HCT116 (cell line): ENCODE measurements at regions not wholly inside any gene's neighbourhood (a gene's known extent, or its start where the extent isn't known, plus 50 kb on each side); places are given as distances from the start of the nearest gene placed in this dataset.

Experiments
- CEBPB ChIP-seq: IDR thresholded peaks from 2 replicates; pipeline ENCODE4 v1.6.1; 2012; ENCODE audit warnings: low read depth
- CTCF ChIP-seq, 3 experiments: fragments of 200-600 bp in 1 of 3; sonication (generic) in 1 of 3; IDR thresholded peaks in 2 of 3; conservative IDR thresholded peaks in 1 of 3; 2 replicates each; pipeline ENCODE4 v1.5.1; 2012 to 2017; ENCODE audit warnings: low read depth in 2 of 3, low read length in 2 of 3, antibody characterized with exemption in 1 of 3, borderline replicate concordance in 1 of 3, control low read depth in 1 of 3, mild to moderate bottlenecking in 1 of 3, mixed read lengths in 1 of 3, mixed run types in 1 of 3, moderate library complexity in 1 of 3; ENCODE audit not compliant: insufficient read depth in 1 of 3
- EGR1 ChIP-seq: IDR thresholded peaks from 2 replicates; pipeline ENCODE4 v1.6.1; 2012; ENCODE audit warnings: low read depth
- ELF1 ChIP-seq: IDR thresholded peaks from 2 replicates; pipeline ENCODE4 v1.6.1; 2012; ENCODE audit warnings: low read depth, borderline replicate concordance
- EZH2 ChIP-seq: fragments of 200-600 bp; sonication (generic); IDR thresholded peaks from 2 replicates; pipeline ENCODE4 v1.6.1; 2017; ENCODE audit warnings: antibody characterized with exemption, mixed run types
- POLR2A ChIP-seq: IDR thresholded peaks from 2 replicates; pipeline ENCODE4 v1.7.0; 2011; ENCODE audit warnings: borderline replicate concordance; ENCODE audit not compliant: insufficient read depth, insufficient read length; ENCODE audit errors: extremely low read depth
- RAD21 ChIP-seq: IDR thresholded peaks from 2 replicates; pipeline ENCODE4 v1.6.1; 2012; ENCODE audit warnings: low read depth, mild to moderate bottlenecking
- REST ChIP-seq: IDR thresholded peaks from 2 replicates; pipeline ENCODE4 v1.6.1; 2012; ENCODE audit warnings: low read depth
- SIN3A ChIP-seq: IDR thresholded peaks from 2 replicates; pipeline ENCODE4 v1.6.1; 2012; ENCODE audit warnings: low read depth
- SP1 ChIP-seq: IDR thresholded peaks from 2 replicates; pipeline ENCODE4 v1.6.1; 2012; ENCODE audit warnings: low read depth

DNA sequence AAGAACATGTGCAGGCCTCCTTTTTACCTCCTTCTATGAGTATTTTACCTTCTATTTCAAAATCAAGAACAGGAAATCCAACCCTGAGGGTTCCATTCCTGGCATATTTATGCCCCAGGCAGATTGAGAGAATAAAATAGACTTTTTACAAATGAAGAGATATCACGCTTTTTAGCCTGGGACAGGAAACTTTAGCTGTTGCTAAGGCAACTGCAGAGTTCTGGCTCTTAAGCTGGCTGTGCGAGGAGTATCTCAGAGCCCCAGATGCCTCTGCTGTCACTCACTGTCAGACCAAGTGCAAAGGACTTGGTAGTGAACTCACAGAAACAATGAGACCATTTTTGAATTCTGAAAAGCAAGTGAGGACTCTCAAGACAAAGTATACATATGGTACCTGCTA is 69.5 kb upstream of the HSPB3 start:
- TF ChIP-seq EZH2 (no peak), CTCF (IDR thresholded peaks at IDR 0.05 in 2 of 3, conservative IDR thresholded peaks at IDR 0.05 in 1 of 3; ENCODE audit: borderline replicate concordance in 1 of 3, insufficient read depth in 1 of 3, low read depth in 2 of 3, low read length in 2 of 3) (no peak), POLR2A (no peak), RAD21 (no peak), SIN3A (no peak), CEBPB (no peak), SP1 (no peak), ELF1 (no peak), REST (no peak), EGR1 (no peak)
